ENCODE measurements at regions not wholly inside any gene's neighbourhood (a gene's known extent, or its start where the extent isn't known, plus 50 kb on each side); places are given as distances from the start of the nearest gene placed in this dataset.

DNA sequence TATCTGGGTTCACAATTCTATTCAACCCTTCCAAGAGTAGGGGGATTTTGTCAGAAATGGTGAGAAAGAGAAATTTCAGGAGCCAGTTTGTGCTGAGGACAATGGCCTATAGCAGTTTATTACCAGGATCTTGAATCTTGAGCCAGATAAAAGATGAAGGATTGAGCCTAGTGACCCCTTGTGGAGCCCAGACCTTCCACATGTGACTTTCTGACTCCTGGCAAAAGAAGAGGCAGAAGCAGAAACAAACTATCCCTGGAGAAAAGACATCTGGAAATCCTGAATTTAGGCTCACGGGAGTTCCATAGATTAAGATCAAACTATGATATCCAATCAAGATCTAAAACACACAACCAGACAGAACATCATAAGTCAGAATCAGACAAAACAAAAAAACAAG lies 60.9 kb upstream of the CHRM2 start:
- no peak overlapping the region for H3K4me3 Mint-ChIP-seq
- ChIA-PET POLR2A (no interaction called here), CTCF (no interaction called here)
- H3K9me3 Mint-ChIP-seq = peaks cover 24% of the 10 kb centered on the region
- no peak for DNase-seq
- no peaks in the 10 kb centered on the region for H3K4me1 Mint-ChIP-seq (ENCODE audit: low read depth)
- no peaks in the 10 kb centered on the region for H3K27me3 Mint-ChIP-seq
- no peaks in the 10 kb centered on the region for H3K36me3 Mint-ChIP-seq
- intact Hi-C loops (cut with micrococcal nuclease) = no loop called here
- no peak overlapping the region for H3K27ac Mint-ChIP-seq

DNA sequence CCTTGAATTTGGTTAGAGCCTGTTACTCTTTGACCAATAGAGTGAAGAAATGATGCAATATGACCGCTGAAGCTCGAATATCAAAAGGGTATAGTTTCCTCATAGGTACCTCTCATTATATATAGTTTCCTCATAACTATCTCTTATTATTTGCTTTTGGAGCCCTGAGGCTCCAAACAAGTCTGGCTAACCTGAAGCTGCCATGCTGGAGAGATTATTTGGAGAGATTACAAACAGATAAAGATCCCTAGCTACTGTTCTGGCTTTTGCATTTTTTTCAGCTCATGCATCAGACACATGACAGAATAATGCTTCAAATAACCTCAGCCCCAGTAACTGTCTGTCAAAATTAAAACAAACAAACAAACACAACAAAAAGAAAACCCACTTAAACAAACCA lies 65.4 kb upstream of the CHRM2 start:
- ChIA-PET CTCF (no interaction called here), POLR2A (no interaction called here)
- intact Hi-C loops (cut with micrococcal nuclease) = no loop called here

DNA sequence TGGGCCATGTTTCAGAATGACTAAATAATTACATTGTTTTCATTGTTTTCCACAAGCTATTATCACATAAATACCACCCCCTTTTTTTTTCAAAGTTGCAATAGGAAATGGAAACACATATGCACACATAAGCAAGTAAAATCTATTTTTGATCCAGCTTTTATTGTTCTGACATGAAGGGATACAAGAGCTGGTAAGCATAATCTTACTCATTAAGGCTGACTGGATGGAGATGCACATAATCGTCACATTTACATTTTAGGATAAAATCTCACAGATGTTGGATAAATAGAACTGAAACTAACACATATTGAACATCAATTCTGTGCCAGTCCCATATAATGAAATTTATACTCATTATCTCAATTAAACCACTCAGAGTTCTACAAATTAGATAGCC lies 84.5 kb upstream of the CHRM2 start:
- no peaks in the 10 kb centered on the region for H3K4me1 Mint-ChIP-seq (ENCODE audit: low read depth)
- no peak overlapping the region for H3K4me3 Mint-ChIP-seq
- no peaks in the 10 kb centered on the region for H3K36me3 Mint-ChIP-seq
- no peaks in the 10 kb centered on the region for H3K27me3 Mint-ChIP-seq
- CTCF ChIA-PET = no interaction called here
- intact Hi-C loops (cut with micrococcal nuclease) = no loop called here
- peaks cover 9% of the 10 kb centered on the region for H3K9me3 Mint-ChIP-seq
- no peak overlapping the region for H3K27ac Mint-ChIP-seq
- no peak for DNase-seq
- POLR2A ChIA-PET = no interaction called here

More for the DNA sequence above, 65.4 kb upstream of the CHRM2 start:
- H3K4me1 Mint-ChIP-seq (ENCODE audit: low read depth) = no peaks in the 10 kb centered on the region
- no peak for DNase-seq
- H3K36me3 Mint-ChIP-seq = no peaks in the 10 kb centered on the region
- H3K27ac Mint-ChIP-seq = no peak overlapping the region
- peaks cover 18% of the 10 kb centered on the region for H3K9me3 Mint-ChIP-seq
- H3K4me3 Mint-ChIP-seq = no peak overlapping the region
- no peaks in the 10 kb centered on the region for H3K27me3 Mint-ChIP-seq

DNA sequence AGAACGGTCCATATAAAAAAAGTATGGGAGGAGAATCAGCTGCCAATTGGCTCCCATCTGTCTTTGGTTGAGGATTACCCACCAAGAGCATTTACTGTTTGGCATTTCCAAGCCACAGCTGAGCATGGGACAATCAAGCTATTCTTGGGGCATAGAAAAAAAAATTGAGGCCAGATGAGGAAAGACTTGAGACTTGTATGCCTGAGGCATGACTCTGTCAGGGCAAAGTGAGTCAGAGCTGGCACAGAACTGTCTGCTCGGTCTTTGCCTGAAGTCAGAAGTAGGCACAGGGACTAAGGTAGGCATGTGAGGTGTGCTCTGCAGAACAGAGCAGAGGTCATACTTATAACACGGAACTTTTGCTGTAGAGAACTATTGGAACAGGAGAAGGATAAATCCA lies 126.5 kb upstream of the CHRM2 start:
- H3K9me3 Mint-ChIP-seq = peaks cover 23% of the 10 kb centered on the region
- no peaks in the 10 kb centered on the region for H3K4me1 Mint-ChIP-seq (ENCODE audit: low read depth)
- ChIA-PET POLR2A (no interaction called here), CTCF (no interaction called here)
- H3K27me3 Mint-ChIP-seq = no peaks in the 10 kb centered on the region
- no peaks in the 10 kb centered on the region for H3K36me3 Mint-ChIP-seq
- DNase-seq = no peak
- H3K27ac Mint-ChIP-seq = no peak overlapping the region
- intact Hi-C loops (cut with micrococcal nuclease) = no loop called here
- H3K4me3 Mint-ChIP-seq = no peak overlapping the region

DNA sequence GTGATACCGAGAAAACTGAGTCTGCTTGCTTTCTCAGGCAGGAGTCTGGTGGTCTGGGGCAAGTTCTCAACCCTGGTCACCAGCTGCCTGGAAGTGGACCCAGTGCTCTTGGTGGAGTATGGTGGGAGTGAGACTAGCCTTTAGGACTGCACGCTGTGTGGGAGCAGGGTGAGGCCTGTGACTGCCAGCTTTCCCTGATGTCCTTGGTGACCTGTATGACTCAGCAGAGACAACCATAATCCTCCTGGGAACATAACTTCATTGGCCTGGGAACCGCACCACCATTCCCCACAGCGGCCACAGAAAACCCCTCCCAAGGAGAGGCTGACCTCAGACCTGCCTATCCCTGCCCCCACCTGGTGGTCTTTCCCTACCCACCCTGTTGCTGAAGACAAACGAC lies 139.5 kb upstream of the CHRM2 start:
- Mint-ChIP-seq H3K36me3 (no peaks in the 10 kb centered on the region), H3K27ac (no peak overlapping the region), H3K4me1 (ENCODE audit: low read depth) (no peaks in the 10 kb centered on the region), H3K27me3 (no peaks in the 10 kb centered on the region), H3K4me3 (no peak overlapping the region), H3K9me3 (peaks cover 25% of the 10 kb centered on the region)
- intact Hi-C loops (cut with micrococcal nuclease) = no loop called here
- ChIA-PET POLR2A (no interaction called here), CTCF (no interaction called here)
- DNase-seq = no peak

DNA sequence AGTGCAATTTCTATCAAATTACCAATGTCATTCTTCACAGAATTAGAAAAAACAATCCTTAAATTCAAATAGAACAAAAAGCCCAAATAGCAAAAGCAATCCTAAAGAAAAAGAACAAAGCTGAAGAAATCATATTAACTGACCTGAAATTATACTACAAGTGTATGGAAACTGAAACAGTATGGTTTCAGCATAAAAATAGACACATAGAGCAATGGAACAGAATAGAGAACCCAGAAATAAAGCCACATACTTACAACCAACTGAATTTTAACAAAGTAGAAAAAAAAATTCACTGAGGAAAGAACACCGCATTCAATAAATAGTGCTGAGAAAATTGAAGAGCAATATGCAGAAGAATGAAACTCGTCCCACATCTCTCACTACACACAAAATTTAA lies 142.0 kb upstream of the CHRM2 start:
- Mint-ChIP-seq H3K36me3 (no peaks in the 10 kb centered on the region), H3K27ac (no peak overlapping the region), H3K9me3 (peaks cover 13% of the 10 kb centered on the region), H3K4me1 (ENCODE audit: low read depth) (no peaks in the 10 kb centered on the region), H3K27me3 (no peaks in the 10 kb centered on the region), H3K4me3 (no peak overlapping the region)
- DNase-seq = no peak
- ChIA-PET POLR2A (no interaction called here), CTCF (no interaction called here)
- intact Hi-C loops (cut with micrococcal nuclease) = no loop called here

DNA sequence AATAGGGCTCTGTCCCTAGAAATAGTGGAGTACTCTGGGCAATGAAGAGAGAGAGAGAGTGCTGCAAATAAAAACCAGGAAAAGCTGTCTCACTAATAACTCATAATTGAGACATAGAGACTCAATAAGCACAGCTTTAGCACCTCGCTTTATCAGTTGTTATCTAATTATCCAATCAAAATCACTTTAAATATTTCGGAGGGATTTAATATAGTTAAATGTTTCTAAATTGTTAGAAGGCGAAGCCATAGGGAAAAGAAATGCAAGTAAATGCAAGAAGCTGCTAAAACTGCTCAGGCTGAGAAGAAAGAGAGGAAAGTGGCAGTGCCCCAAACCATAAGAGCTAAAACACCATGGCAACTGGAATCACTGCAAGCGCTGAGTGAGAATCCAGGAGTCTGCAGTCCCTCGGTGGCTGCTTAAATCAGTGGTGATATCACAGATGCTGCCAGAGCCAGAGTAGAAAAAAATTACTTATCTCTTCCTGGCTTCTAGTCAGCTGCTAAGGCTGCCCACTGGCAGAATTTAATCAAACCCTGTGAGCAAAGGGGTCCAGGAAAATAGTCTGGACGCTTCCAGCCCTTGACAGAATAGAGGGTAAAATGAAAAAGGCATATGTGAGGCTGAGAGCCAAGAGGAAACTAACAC lies 150.4 kb upstream of the CHRM2 start:
- Mint-ChIP-seq H3K4me1 (ENCODE audit: low read depth) (no peaks in the 10 kb centered on the region), H3K27ac (no peak overlapping the region), H3K4me3 (no peak overlapping the region), H3K36me3 (no peaks in the 10 kb centered on the region), H3K9me3 (peaks cover 15% of the 10 kb centered on the region), H3K27me3 (no peaks in the 10 kb centered on the region)
- no peak for DNase-seq
- ChIA-PET CTCF (no interaction called here), POLR2A (no interaction called here)
- intact Hi-C loops (cut with micrococcal nuclease) = no loop called here

DNA sequence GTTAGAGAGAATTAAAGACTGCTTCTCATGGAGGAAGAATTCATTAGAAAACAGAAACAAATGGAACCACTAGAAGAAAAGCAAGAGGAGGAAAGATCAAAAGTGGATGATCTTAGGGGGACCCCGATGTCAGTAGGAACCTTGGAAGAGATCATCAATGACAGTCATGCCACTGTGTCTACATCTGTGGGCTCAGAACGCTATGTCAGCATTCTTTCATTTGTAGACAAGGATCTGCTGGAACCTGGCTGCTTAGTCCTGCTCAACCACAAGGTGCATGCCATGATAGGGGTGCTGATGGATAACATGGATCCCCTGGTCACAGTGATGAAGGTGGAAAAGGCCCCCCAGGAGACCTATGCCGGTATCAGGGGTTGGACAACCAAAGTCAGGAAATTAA lies 154.4 kb upstream of the CHRM2 start:
- ChIA-PET POLR2A (no interaction called here), CTCF (no interaction called here)
- Mint-ChIP-seq H3K27me3 (no peaks in the 10 kb centered on the region), H3K36me3 (no peaks in the 10 kb centered on the region), H3K27ac (no peak overlapping the region), H3K4me3 (no peak overlapping the region), H3K9me3 (peaks cover 17% of the 10 kb centered on the region), H3K4me1 (ENCODE audit: low read depth) (no peaks in the 10 kb centered on the region)
- no peak for DNase-seq
- intact Hi-C loops (cut with micrococcal nuclease) = no loop called here

DNA sequence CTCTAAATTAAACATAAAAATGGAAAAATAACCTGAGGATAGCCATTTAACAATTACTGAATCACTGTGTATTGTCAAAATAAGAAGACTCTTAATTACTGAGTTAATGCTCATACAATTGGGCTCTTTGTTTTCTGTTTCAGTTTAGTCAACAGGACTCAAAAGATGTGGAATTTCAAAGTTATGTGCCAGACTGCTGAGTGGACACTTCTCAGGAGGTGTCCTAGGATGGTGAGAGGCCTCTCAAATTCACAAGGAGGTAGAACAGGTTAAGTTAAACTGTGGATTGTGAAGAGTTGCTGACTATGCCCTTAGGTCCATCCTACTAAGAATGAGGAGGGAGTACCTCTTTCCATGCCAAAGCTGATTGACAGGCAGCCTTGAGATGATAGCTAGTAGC lies 157.7 kb upstream of the CHRM2 start:
- no peaks in the 10 kb centered on the region for H3K4me1 Mint-ChIP-seq (ENCODE audit: low read depth)
- no peak for DNase-seq
- ChIA-PET CTCF (no interaction called here), POLR2A (no interaction called here)
- H3K4me3 Mint-ChIP-seq = no peak overlapping the region
- no peaks in the 10 kb centered on the region for H3K36me3 Mint-ChIP-seq
- H3K9me3 Mint-ChIP-seq = peaks cover 10% of the 10 kb centered on the region
- no peak overlapping the region for H3K27ac Mint-ChIP-seq
- intact Hi-C loops (cut with micrococcal nuclease) = no loop called here
- no peaks in the 10 kb centered on the region for H3K27me3 Mint-ChIP-seq

DNA sequence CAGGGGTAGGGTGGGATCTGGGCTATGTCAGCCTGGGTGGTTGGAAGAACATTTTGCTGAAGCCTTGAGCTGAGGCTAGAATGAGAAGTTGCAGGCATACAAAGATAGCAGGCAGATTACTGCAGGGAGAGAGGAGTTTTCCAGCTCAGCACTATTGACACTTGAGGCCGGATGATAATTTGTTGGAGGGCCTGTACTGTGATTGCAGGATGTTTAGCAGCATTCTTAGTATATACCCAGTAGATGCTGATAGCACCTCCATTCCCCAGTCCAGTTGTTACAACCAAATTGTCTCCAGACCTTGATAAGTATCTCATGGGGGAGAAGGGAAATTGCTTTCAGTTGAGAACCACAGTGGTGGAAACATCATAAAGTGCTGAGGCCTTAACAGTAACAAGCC lies 158.6 kb upstream of the CHRM2 start:
- Mint-ChIP-seq H3K9me3 (peaks cover 13% of the 10 kb centered on the region), H3K27me3 (no peaks in the 10 kb centered on the region), H3K4me1 (ENCODE audit: low read depth) (no peaks in the 10 kb centered on the region), H3K36me3 (no peaks in the 10 kb centered on the region), H3K27ac (no peak overlapping the region), H3K4me3 (no peak overlapping the region)
- ChIA-PET POLR2A (no interaction called here), CTCF (no interaction called here)
- intact Hi-C loops (cut with micrococcal nuclease) = no loop called here
- no peak for DNase-seq

DNA sequence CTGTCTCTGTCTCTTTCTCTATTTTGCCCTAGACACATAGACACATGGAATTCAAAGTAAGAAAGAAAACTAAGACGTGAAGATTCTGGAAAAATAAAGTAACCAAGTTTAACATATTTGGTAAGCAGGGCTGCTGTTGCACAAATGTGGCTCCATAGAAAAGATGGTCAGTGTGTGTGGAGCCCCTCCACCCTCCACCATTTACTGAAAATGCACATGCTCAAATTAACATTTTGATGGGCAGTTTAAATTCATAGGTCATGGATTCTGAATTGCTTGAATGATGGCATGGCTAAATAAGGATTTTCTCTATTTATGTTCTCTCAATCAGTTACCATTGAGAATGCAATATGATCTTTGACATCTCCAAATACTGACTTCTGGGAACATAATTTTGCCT lies 165.5 kb upstream of the CHRM2 start:
- DNase-seq = no peak
- POLR2A ChIA-PET = no interaction called here
- H3K4me3 Mint-ChIP-seq = no peak overlapping the region
- no peak overlapping the region for H3K27ac Mint-ChIP-seq
- CTCF ChIA-PET = no interaction called here
- no peaks in the 10 kb centered on the region for H3K36me3 Mint-ChIP-seq
- intact Hi-C loops (cut with micrococcal nuclease) = no loop called here
- no peaks in the 10 kb centered on the region for H3K27me3 Mint-ChIP-seq
- H3K9me3 Mint-ChIP-seq = peaks cover 4% of the 10 kb centered on the region
- no peaks in the 10 kb centered on the region for H3K4me1 Mint-ChIP-seq (ENCODE audit: low read depth)

DNA sequence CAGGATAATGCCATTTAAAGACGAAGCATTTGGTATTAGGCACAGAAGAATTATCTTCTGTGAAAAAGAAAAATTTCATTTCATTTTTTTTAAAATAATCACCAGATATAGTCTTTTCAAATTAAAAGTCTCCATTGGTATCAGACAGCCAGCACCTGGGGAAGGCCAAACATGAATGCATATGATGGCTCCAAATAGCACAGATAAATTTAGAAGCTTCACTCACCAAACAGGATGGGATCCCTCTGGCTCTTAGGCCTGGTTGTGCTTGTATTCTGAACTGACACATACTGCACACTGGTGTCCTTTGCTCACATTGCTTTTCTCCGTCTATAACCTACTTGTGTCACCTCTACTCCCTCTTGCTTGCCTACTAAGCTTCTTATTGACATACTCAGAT lies 169.5 kb upstream of the CHRM2 start:
- Mint-ChIP-seq H3K4me1 (ENCODE audit: low read depth) (no peaks in the 10 kb centered on the region), H3K27me3 (no peaks in the 10 kb centered on the region), H3K4me3 (no peak overlapping the region), H3K36me3 (no peaks in the 10 kb centered on the region), H3K27ac (no peak overlapping the region), H3K9me3 (peaks cover 9% of the 10 kb centered on the region)
- intact Hi-C loops (cut with micrococcal nuclease) = no loop called here
- ChIA-PET CTCF (no interaction called here), POLR2A (no interaction called here)
- no peak for DNase-seq

DNA sequence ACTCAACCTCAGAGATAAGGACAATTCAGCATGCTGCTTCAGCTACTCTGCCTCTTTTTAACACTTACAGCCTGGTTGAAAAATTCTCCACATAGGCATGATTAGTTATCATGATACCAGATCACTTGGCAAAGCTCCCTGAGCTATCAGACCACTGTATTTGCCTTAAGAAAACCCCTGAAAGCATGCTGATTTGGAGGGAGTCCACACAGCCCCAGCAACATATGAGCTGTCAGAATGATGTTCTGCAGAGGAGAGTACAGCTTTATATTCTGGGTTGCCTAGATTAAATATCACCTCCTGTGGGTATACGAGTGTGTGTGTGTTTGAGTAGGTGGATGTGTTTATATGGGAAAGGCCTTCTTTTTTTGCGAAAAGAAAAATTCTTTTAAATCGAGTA lies 170.2 kb upstream of the CHRM2 start:
- no peak for DNase-seq
- H3K4me1 Mint-ChIP-seq (ENCODE audit: low read depth) = no peaks in the 10 kb centered on the region
- H3K9me3 Mint-ChIP-seq = peaks cover 9% of the 10 kb centered on the region
- no peaks in the 10 kb centered on the region for H3K27me3 Mint-ChIP-seq
- intact Hi-C loops (cut with micrococcal nuclease) = no loop called here
- no peaks in the 10 kb centered on the region for H3K36me3 Mint-ChIP-seq
- no peak overlapping the region for H3K4me3 Mint-ChIP-seq
- ChIA-PET CTCF (no interaction called here), POLR2A (no interaction called here)
- H3K27ac Mint-ChIP-seq = no peak overlapping the region

DNA sequence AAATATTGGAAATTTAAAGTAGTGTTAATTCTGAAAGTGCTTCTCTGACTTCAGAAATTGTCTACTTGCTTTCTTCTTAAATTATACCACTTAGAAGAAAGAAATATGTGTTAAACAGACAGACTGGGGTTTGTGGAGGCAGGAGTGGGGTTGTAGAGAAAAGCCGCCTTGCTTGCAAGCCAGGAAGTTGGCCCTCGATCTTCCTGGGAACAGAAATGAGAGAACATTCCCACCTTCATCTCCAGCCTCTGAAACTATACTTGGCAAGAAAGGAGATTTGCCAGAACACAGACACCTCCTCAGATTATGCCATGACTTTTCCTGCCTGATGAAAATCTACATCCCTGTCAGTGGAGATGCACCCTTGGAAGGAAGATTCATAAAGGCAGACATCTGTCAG lies 171.2 kb upstream of the CHRM2 start:
- intact Hi-C loops (cut with micrococcal nuclease) = no loop called here
- ChIA-PET POLR2A (no interaction called here), CTCF (no interaction called here)
- Mint-ChIP-seq H3K9me3 (peaks cover 9% of the 10 kb centered on the region), H3K27ac (no peak overlapping the region), H3K4me1 (ENCODE audit: low read depth) (no peaks in the 10 kb centered on the region), H3K4me3 (no peak overlapping the region), H3K36me3 (no peaks in the 10 kb centered on the region), H3K27me3 (no peaks in the 10 kb centered on the region)
- DNase-seq = no peak
